WTC11 (cell line): ENCODE measurements at regions not wholly inside any gene's neighbourhood (a gene's known extent, or its start where the extent isn't known, plus 50 kb on each side); places are given as distances from the start of the nearest gene placed in this dataset.
"Not testable (repeated sequence)": the region's sequence is repeated elsewhere in the genome, so short reads cannot be mapped to it uniquely, and the experiment has no call there.

Experiments used
- ATAC-seq: fragments of 200-7000 bp; cut with Tn5 transposase; 2 replicates; pipeline ENCODE4 v1.10.0; 2021; ENCODE audit warnings: mild to moderate bottlenecking, moderate library complexity
- CTCF ChIA-PET: fragments of 300-600 bp; sonication (Branson Sonifier 250); formaldehyde crosslinking; loops from one replicate; lab custom pipeline; 2021; ENCODE audit warnings: antibody characterized with exemption; lab: Charles Lee
- POLR2A ChIA-PET: fragments of 350-600 bp; sonication (Branson Sonifier 250); formaldehyde crosslinking; loops from one replicate; lab custom pipeline; 2021; ENCODE audit warnings: antibody characterized with exemption; lab: Charles Lee
- DNase-seq: peaks from one replicate; pipeline ENCODE4 v3.0.0; 2021; ENCODE audit warnings: low spot score
- H3K27ac Mint-ChIP-seq: 2 replicates; pipeline ENCODE4 v1.8.0; 2021; ENCODE audit warnings: mixed read lengths
- H3K27me3 Mint-ChIP-seq: 2 replicates; pipeline ENCODE4 v1.8.0; 2021; ENCODE audit warnings: low read depth, mild to moderate bottlenecking, moderate library complexity, mixed read lengths
- H3K36me3 Mint-ChIP-seq: 2 replicates; pipeline ENCODE4 v1.8.0; 2021; ENCODE audit warnings: mixed read lengths
- H3K4me1 Mint-ChIP-seq: 2 replicates; pipeline ENCODE4 v1.8.0; 2022; ENCODE audit warnings: mixed read lengths
- H3K4me3 Mint-ChIP-seq: 2 replicates; pipeline ENCODE4 v1.8.0; 2021; ENCODE audit warnings: mild to moderate bottlenecking, moderate library complexity, mixed read lengths
- H3K9me3 Mint-ChIP-seq: 2 replicates; pipeline ENCODE4 v1.8.0; 2021; ENCODE audit warnings: mixed read lengths
- HMGA2 ChIP-seq: fragments of 250-450 bp; sonication (Bioruptor Pico); IDR thresholded peaks from 2 replicates; pipeline ENCODE4 v1.4.0; 2021; ENCODE audit warnings: mild to moderate bottlenecking, moderate library complexity
- IRF2 ChIP-seq: sonication (generic); formaldehyde crosslinking; IDR thresholded peaks from 2 replicates; pipeline ENCODE4 v1.8.0; 2022; ENCODE audit warnings: low read depth, missing genetic modification reagents, borderline replicate concordance
- JUN ChIP-seq: sonication (generic); formaldehyde crosslinking; IDR thresholded peaks from 2 replicates; pipeline ENCODE4 v1.8.0; 2023; ENCODE audit warnings: mild to moderate bottlenecking, missing genetic modification reagents
- MXD4 ChIP-seq: fragments of 250-450 bp; sonication (Bioruptor Pico); IDR thresholded peaks from 2 replicates; pipeline ENCODE4 v1.8.0; 2021; ENCODE audit warnings: mild to moderate bottlenecking, moderate library complexity, borderline replicate concordance
- NFE2L1 ChIP-seq: sonication (generic); formaldehyde crosslinking; IDR thresholded peaks from 2 replicates; pipeline ENCODE4 v1.8.1; 2023; ENCODE audit warnings: missing genetic modification reagents
- NFYB ChIP-seq: sonication (generic); formaldehyde crosslinking; conservative IDR thresholded peaks from 2 replicates; pipeline ENCODE4 v1.8.0; 2022; ENCODE audit warnings: low read depth, missing genetic modification reagents
- NR1H2 ChIP-seq: sonication (generic); formaldehyde crosslinking; IDR thresholded peaks from 2 replicates; pipeline ENCODE4 v1.9.0; 2021; ENCODE audit warnings: mild to moderate bottlenecking, moderate library complexity, missing genetic modification reagents
- NR3C1 ChIP-seq: sonication (generic); formaldehyde crosslinking; conservative IDR thresholded peaks from 2 replicates; pipeline ENCODE4 v1.8.1; 2023; ENCODE audit warnings: low read depth, mild to moderate bottlenecking, missing genetic modification reagents
- PRRX2 ChIP-seq: fragments of 250-450 bp; sonication (Bioruptor Pico); IDR thresholded peaks from 2 replicates; pipeline ENCODE4 v1.8.0; 2021; ENCODE audit warnings: mild to moderate bottlenecking
- SMAD3 ChIP-seq: sonication (generic); formaldehyde crosslinking; IDR thresholded peaks from 2 replicates; pipeline ENCODE4 v1.8.0; 2022; ENCODE audit warnings: missing genetic modification reagents, mild to moderate bottlenecking, borderline replicate concordance
- ZBTB21 ChIP-seq: sonication (generic); formaldehyde crosslinking; IDR thresholded peaks from 2 replicates; pipeline ENCODE4 v1.8.1; 2023; ENCODE audit warnings: mild to moderate bottlenecking, missing genetic modification reagents, borderline replicate concordance
- ZNF232 ChIP-seq: sonication (generic); formaldehyde crosslinking; IDR thresholded peaks from 2 replicates; pipeline ENCODE4 v1.8.0; 2022; ENCODE audit warnings: mild to moderate bottlenecking, missing genetic modification reagents
- ZNF317 ChIP-seq: sonication (generic); formaldehyde crosslinking; IDR thresholded peaks from 2 replicates; pipeline ENCODE4 v1.8.1; 2023; ENCODE audit warnings: low read depth, mild to moderate bottlenecking, moderate library complexity, missing genetic modification reagents, borderline replicate concordance
- TF ChIP-seq, protein P1 (sequence below): sonication (generic); formaldehyde crosslinking; IDR thresholded peaks from 2 replicates; pipeline ENCODE4 v1.8.0; 2023; ENCODE audit warnings: mild to moderate bottlenecking, missing genetic modification reagents
- TF ChIP-seq, protein P2 (sequence below): sonication (generic); formaldehyde crosslinking; IDR thresholded peaks from 2 replicates; pipeline ENCODE4 v1.8.0; 2022; ENCODE audit warnings: mild to moderate bottlenecking, missing genetic modification reagents
- TF ChIP-seq, protein P3 (sequence below): sonication (generic); formaldehyde crosslinking; IDR thresholded peaks from 2 replicates; pipeline ENCODE4 v1.8.1; 2022; ENCODE audit warnings: mild to moderate bottlenecking, missing genetic modification reagents, moderate library complexity, borderline replicate concordance
- TF ChIP-seq, protein P4 (sequence below): fragments of 250-450 bp; sonication (Bioruptor Pico); IDR thresholded peaks from 2 replicates; pipeline ENCODE4 v1.9.0; 2021; ENCODE audit warnings: mild to moderate bottlenecking
- TF ChIP-seq, protein P5 (sequence below): sonication (generic); formaldehyde crosslinking; IDR thresholded peaks from 2 replicates; pipeline ENCODE4 v1.8.1; 2023; ENCODE audit warnings: mild to moderate bottlenecking, missing genetic modification reagents
- TF ChIP-seq, protein P6 (sequence below): sonication (generic); formaldehyde crosslinking; IDR thresholded peaks from 2 replicates; pipeline ENCODE4 v1.8.1; 2022; ENCODE audit warnings: missing genetic modification reagents, borderline replicate concordance

DNA sequence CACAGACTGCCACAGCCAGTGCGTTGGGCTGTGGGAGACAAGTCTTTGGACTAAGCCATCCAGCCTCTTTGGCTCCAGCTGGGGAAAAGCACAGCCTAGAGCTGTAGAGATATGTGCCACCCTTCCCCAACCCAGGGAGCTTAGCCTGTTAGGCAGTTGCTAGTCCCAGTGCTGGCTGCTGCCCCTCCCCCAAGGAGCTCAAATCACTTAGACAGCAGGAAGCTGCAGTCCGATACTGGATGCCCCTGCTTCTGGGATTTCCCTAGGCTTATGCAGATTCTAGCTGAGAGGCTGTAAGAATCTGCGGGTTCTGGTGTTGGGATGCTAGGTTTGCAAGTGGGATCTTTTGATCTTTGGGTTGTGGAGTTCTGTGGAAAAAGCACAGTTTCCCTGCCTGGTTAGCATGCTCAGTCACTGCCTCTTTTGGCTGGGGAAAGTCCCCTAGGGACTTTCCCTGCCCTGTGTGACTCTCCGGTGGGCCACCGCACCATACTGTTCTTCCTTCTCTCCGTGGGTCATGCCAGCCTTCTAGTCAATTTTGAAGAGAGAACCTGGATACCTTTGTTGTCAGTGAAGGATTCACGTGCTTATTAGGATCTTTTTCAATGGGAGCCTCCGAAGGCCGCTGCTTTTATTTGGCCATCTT is 792.0 kb downstream of the KCNA4 start:
- Mint-ChIP-seq H3K27me3 (no peaks in the 10 kb centered on the region), H3K36me3 (no peaks in the 10 kb centered on the region), H3K9me3 (peaks cover 25% of the 10 kb centered on the region), H3K27ac (no peak overlapping the region), H3K4me3 (no peak overlapping the region), H3K4me1 (peaks cover 10% of the 10 kb centered on the region)
- TF ChIP-seq, protein P1, sequence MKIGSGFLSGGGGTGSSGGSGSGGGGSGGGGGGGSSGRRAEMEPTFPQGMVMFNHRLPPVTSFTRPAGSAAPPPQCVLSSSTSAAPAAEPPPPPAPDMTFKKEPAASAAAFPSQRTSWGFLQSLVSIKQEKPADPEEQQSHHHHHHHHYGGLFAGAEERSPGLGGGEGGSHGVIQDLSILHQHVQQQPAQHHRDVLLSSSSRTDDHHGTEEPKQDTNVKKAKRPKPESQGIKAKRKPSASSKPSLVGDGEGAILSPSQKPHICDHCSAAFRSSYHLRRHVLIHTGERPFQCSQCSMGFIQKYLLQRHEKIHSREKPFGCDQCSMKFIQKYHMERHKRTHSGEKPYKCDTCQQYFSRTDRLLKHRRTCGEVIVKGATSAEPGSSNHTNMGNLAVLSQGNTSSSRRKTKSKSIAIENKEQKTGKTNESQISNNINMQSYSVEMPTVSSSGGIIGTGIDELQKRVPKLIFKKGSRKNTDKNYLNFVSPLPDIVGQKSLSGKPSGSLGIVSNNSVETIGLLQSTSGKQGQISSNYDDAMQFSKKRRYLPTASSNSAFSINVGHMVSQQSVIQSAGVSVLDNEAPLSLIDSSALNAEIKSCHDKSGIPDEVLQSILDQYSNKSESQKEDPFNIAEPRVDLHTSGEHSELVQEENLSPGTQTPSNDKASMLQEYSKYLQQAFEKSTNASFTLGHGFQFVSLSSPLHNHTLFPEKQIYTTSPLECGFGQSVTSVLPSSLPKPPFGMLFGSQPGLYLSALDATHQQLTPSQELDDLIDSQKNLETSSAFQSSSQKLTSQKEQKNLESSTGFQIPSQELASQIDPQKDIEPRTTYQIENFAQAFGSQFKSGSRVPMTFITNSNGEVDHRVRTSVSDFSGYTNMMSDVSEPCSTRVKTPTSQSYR (CRISPR knock-in tag), result 0 out of 2 replicates have a peak, but pooled peaks have one; percentile 39
- no peak for TF ChIP-seq NFYB
- DNase-seq (peak; percentile 56), ATAC-seq (peak; percentile 96)
- ChIA-PET CTCF (interaction anchor here (1.3 kb wide), 1 partner anchor 65 kb away, joined by 3 read pairs; no protein-coding TSS in a partner anchor), POLR2A (no interaction called here)

DNA sequence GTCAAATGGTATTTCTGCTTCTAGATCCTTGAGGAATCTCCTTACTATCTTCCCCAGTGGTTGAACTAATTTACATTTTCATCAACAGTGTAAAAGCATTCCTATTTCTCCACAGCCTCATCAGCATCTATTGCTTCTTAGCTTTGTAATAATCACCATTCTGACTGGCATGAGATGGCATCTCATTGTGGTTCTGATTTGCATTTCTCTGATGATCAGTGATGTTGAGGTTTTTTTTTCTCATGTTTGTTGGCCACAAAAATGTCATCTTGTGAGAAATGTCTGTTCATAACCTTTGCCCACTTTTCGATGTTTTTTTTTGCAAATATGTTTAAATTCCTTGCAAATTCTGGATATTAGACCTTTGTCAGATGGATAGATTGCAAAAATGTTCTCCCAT is 797.3 kb downstream of the KCNA4 start:
- H3K27ac Mint-ChIP-seq, H3K4me1 Mint-ChIP-seq, ATAC-seq, DNase-seq, H3K36me3 Mint-ChIP-seq, POLR2A ChIA-PET, H3K27me3 Mint-ChIP-seq, CTCF ChIA-PET, H3K4me3 Mint-ChIP-seq: not testable (repeated sequence)
- peaks cover 41% of the 10 kb centered on the region for H3K9me3 Mint-ChIP-seq

DNA sequence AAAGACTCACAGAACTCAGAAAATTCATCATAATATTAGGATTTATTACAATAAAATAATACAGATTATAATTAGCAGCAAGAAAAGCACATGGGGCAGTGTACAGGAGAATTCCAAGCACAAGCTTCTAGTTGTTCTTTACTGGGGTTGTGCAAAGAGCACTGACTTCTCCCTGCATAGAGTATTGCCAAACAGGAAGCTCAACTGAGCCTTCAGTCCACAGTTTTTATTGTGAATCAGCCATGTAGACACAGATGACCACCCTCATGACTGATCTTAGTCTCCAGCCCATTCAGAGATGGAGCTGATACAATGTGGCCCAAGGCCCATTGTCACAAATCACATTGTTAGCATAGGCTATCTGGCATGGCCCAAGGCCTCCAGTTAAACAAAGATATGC is 798.9 kb downstream of the KCNA4 start:
- ATAC-seq, result no peak
- H3K4me3 Mint-ChIP-seq, result no peak overlapping the region
- no peak for DNase-seq
- peaks cover 11% of the 10 kb centered on the region for H3K27me3 Mint-ChIP-seq
- TF ChIP-seq IRF2 (no peak), ZNF317 (no peak), SMAD3 (CRISPR knock-in tag) (no peak), MXD4 (no peak), NFE2L1 (no peak), ZBTB21 (CRISPR knock-in tag) (no peak)
- TF ChIP-seq, protein P2, sequence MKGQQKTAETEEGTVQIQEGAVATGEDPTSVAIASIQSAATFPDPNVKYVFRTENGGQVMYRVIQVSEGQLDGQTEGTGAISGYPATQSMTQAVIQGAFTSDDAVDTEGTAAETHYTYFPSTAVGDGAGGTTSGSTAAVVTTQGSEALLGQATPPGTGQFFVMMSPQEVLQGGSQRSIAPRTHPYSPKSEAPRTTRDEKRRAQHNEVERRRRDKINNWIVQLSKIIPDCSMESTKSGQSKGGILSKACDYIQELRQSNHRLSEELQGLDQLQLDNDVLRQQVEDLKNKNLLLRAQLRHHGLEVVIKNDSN (CRISPR knock-in tag), result no peak
- TF ChIP-seq, protein P3, sequence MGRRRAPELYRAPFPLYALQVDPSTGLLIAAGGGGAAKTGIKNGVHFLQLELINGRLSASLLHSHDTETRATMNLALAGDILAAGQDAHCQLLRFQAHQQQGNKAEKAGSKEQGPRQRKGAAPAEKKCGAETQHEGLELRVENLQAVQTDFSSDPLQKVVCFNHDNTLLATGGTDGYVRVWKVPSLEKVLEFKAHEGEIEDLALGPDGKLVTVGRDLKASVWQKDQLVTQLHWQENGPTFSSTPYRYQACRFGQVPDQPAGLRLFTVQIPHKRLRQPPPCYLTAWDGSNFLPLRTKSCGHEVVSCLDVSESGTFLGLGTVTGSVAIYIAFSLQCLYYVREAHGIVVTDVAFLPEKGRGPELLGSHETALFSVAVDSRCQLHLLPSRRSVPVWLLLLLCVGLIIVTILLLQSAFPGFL (CRISPR knock-in tag), result no peak
- TF ChIP-seq, all 79 proteins: peak for 0
- H3K4me1 Mint-ChIP-seq, result no peaks in the 10 kb centered on the region
- no peak overlapping the region for H3K27ac Mint-ChIP-seq
- no peaks in the 10 kb centered on the region for H3K36me3 Mint-ChIP-seq
- ChIA-PET CTCF (no interaction called here), POLR2A (no interaction called here)
- peaks cover 31% of the 10 kb centered on the region for H3K9me3 Mint-ChIP-seq

DNA sequence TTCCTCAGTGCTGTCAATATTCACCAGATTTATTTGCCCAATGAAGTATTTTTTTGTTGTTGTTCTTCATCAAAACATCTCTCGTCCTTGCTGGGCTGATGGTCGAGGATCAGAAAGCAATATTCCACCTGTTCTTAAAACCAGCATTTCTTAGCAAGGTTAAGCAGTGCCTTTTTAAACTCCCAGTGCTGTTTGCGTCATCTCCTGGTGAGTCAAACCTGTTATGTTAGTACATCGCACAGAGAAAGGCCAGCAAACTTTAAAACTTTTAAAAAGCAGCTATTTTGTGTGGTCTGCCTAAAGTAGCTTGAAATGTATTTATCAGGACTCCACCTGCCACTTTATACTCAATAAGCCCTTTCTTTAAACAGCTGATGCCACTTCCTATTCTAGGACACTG is 802.0 kb downstream of the KCNA4 start:
- ChIA-PET POLR2A (no interaction called here), CTCF (no interaction called here)
- no peak for DNase-seq
- Mint-ChIP-seq H3K27me3 (peaks cover 16% of the 10 kb centered on the region), H3K4me1 (no peaks in the 10 kb centered on the region), H3K4me3 (no peak overlapping the region), H3K27ac (no peak overlapping the region), H3K9me3 (peaks cover 16% of the 10 kb centered on the region), H3K36me3 (no peaks in the 10 kb centered on the region)
- no peak for ATAC-seq
- TF ChIP-seq ZNF232 (CRISPR knock-in tag) (no peak), HMGA2 (CRISPR knock-in tag) (no peak), NR3C1 (no peak), NR1H2 (CRISPR knock-in tag) (no peak), JUN (CRISPR knock-in tag) (no peak), PRRX2 (CRISPR knock-in tag) (no peak)
- TF ChIP-seq, protein P4, sequence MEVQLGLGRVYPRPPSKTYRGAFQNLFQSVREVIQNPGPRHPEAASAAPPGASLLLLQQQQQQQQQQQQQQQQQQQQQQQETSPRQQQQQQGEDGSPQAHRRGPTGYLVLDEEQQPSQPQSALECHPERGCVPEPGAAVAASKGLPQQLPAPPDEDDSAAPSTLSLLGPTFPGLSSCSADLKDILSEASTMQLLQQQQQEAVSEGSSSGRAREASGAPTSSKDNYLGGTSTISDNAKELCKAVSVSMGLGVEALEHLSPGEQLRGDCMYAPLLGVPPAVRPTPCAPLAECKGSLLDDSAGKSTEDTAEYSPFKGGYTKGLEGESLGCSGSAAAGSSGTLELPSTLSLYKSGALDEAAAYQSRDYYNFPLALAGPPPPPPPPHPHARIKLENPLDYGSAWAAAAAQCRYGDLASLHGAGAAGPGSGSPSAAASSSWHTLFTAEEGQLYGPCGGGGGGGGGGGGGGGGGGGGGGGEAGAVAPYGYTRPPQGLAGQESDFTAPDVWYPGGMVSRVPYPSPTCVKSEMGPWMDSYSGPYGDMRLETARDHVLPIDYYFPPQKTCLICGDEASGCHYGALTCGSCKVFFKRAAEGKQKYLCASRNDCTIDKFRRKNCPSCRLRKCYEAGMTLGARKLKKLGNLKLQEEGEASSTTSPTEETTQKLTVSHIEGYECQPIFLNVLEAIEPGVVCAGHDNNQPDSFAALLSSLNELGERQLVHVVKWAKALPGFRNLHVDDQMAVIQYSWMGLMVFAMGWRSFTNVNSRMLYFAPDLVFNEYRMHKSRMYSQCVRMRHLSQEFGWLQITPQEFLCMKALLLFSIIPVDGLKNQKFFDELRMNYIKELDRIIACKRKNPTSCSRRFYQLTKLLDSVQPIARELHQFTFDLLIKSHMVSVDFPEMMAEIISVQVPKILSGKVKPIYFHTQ (CRISPR knock-in tag), result no peak
- TF ChIP-seq, protein P5, sequence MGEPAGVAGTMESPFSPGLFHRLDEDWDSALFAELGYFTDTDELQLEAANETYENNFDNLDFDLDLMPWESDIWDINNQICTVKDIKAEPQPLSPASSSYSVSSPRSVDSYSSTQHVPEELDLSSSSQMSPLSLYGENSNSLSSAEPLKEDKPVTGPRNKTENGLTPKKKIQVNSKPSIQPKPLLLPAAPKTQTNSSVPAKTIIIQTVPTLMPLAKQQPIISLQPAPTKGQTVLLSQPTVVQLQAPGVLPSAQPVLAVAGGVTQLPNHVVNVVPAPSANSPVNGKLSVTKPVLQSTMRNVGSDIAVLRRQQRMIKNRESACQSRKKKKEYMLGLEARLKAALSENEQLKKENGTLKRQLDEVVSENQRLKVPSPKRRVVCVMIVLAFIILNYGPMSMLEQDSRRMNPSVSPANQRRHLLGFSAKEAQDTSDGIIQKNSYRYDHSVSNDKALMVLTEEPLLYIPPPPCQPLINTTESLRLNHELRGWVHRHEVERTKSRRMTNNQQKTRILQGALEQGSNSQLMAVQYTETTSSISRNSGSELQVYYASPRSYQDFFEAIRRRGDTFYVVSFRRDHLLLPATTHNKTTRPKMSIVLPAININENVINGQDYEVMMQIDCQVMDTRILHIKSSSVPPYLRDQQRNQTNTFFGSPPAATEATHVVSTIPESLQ, result no peak
- TF ChIP-seq, protein P6, sequence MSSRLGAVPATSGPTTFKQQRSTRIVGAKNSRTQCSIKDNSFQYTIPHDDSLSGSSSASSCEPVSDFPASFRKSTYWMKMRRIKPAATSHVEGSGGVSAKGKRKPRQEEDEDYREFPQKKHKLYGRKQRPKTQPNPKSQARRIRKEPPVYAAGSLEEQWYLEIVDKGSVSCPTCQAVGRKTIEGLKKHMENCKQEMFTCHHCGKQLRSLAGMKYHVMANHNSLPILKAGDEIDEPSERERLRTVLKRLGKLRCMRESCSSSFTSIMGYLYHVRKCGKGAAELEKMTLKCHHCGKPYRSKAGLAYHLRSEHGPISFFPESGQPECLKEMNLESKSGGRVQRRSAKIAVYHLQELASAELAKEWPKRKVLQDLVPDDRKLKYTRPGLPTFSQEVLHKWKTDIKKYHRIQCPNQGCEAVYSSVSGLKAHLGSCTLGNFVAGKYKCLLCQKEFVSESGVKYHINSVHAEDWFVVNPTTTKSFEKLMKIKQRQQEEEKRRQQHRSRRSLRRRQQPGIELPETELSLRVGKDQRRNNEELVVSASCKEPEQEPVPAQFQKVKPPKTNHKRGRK (CRISPR knock-in tag), result no peak
